Chondrocyte (in vitro differentiated cells): ENCODE measurements at regions not wholly inside any gene's neighbourhood (a gene's known extent, or its start where the extent isn't known, plus 50 kb on each side); places are given as distances from the start of the nearest gene placed in this dataset.

Experiments used
- DNase-seq: peaks from one replicate; pipeline ENCODE4 v3.0.0; 2021; ENCODE audit warnings: mixed read lengths, low spot score
- H3K27ac Mint-ChIP-seq: one replicate; pipeline ENCODE4 v1.8.0; 2021; ENCODE audit warnings: mild to moderate bottlenecking, moderate library complexity, mixed read lengths; ENCODE audit not compliant: unreplicated experiment
- H3K27me3 Mint-ChIP-seq: 2 replicates; pipeline ENCODE4 v1.8.0; 2021; ENCODE audit warnings: low read depth, mixed read lengths
- H3K36me3 Mint-ChIP-seq: 2 replicates; pipeline ENCODE4 v1.8.0; 2021; ENCODE audit warnings: low read depth, mixed read lengths
- H3K4me1 Mint-ChIP-seq: 2 replicates; pipeline ENCODE4 v1.8.0; 2021; ENCODE audit warnings: low read depth, mild to moderate bottlenecking, mixed read lengths
- H3K4me3 Mint-ChIP-seq: one replicate; pipeline ENCODE4 v1.8.0; 2021; ENCODE audit warnings: mild to moderate bottlenecking, moderate library complexity, mixed read lengths; ENCODE audit not compliant: unreplicated experiment
- H3K9me3 Mint-ChIP-seq: 2 replicates; pipeline ENCODE4 v1.8.0; 2021; ENCODE audit warnings: low read depth, mixed read lengths
- TF ChIP-seq, protein P1 (sequence below): fragments of 200-600 bp; sonication (generic); IDR thresholded peaks from 2 replicates; pipeline ENCODE4 v1.5.0; 2021; ENCODE audit warnings: antibody characterized with exemption, mild to moderate bottlenecking, moderate library complexity

DNA sequence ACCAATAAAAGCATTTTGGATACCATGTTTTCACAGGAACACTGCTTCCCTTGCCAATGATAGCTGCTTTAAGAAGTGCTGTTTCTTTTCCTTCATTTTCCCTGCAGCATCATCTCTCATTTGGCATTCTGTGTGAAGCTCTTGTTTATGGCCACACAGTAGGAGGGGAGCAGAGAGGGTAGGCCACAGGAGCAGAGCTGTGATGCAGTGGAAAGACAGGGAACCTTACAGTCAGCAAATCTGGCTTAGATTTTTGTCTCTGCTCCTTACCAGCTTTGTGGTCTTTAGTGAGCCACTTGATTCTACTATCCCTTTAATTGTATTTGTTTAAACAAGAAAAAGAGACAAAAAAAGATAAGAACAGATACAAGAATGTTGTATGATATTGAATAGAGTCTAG, 138.7 kb downstream of the RPL22L1 start:
- Mint-ChIP-seq H3K27me3 (no peaks in the 10 kb centered on the region), H3K4me1 (peaks cover 6% of the 10 kb centered on the region), H3K4me3 (no peak overlapping the region), H3K27ac (no peak overlapping the region), H3K36me3 (no peaks in the 10 kb centered on the region), H3K9me3 (no peaks in the 10 kb centered on the region)
- TF ChIP-seq, protein P1, sequence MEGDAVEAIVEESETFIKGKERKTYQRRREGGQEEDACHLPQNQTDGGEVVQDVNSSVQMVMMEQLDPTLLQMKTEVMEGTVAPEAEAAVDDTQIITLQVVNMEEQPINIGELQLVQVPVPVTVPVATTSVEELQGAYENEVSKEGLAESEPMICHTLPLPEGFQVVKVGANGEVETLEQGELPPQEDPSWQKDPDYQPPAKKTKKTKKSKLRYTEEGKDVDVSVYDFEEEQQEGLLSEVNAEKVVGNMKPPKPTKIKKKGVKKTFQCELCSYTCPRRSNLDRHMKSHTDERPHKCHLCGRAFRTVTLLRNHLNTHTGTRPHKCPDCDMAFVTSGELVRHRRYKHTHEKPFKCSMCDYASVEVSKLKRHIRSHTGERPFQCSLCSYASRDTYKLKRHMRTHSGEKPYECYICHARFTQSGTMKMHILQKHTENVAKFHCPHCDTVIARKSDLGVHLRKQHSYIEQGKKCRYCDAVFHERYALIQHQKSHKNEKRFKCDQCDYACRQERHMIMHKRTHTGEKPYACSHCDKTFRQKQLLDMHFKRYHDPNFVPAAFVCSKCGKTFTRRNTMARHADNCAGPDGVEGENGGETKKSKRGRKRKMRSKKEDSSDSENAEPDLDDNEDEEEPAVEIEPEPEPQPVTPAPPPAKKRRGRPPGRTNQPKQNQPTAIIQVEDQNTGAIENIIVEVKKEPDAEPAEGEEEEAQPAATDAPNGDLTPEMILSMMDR = no peak
- no peak for DNase-seq

DNA sequence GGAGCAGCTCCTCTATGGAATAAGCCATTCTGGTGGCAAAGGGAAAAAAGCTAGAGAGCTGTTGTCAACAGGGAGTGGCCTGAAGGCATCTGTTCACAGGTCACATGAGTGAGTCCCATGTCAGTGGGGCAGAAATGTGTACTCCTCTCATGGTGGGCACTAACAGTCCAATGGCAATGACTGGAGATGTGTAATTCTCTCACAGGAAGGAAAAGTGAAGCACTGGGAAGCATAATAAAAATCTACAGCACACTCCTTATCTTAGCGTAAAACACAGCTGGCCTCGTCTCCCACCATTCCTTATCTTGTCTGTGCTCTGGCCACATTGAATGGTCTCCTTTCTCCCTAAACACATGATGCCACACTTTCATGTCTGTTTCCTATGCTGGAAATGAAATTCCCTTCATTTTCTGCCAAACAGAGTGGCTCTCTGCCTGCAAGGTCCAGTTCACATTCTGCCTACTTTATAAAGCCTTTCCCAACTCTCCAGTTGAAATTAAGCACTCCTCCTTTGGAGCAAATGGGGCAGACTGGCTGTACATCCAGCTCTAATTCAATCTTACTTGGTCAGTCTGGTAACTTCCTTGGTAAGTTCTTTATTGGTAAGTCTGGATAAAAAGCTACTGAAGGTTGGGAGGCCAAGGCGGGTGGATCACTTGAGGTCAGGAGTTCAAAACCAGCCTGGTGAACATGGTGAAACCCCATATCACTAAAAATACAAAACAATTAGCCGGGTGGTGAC, 139.8 kb downstream of the RPL22L1 start:
- no peak overlapping the region for H3K4me3 Mint-ChIP-seq
- no peaks in the 10 kb centered on the region for H3K36me3 Mint-ChIP-seq
- TF ChIP-seq, protein P1 = no peak
- no peaks in the 10 kb centered on the region for H3K9me3 Mint-ChIP-seq
- H3K4me1 Mint-ChIP-seq = peaks cover 6% of the 10 kb centered on the region
- no peak for DNase-seq
- no peaks in the 10 kb centered on the region for H3K27me3 Mint-ChIP-seq
- H3K27ac Mint-ChIP-seq = no peak overlapping the region

DNA sequence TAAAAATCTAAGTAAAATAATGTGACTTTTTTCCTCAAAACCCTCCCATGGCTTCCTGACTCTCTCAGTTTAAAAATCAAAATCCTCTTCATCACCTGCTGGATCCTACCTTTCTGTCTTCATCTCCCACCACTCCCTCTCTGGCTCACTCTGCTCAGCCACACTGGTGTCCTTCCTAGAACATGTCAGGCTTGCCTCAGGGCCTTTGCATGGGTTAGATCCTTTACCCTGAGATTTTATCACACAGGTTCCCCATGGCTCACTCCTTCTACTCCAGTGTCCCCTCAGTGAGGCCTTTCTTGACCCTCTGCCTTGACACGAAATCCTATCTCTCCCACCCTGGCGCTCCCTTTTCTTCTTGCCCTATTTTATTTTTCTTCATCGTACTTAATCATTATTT, 141.8 kb downstream of the RPL22L1 start:
- Mint-ChIP-seq H3K27me3 (no peaks in the 10 kb centered on the region), H3K9me3 (no peaks in the 10 kb centered on the region), H3K4me1 (peaks cover 12% of the 10 kb centered on the region), H3K36me3 (no peaks in the 10 kb centered on the region), H3K27ac (no peak overlapping the region), H3K4me3 (no peak overlapping the region)
- DNase-seq = no peak
- TF ChIP-seq, protein P1 = no peak

DNA sequence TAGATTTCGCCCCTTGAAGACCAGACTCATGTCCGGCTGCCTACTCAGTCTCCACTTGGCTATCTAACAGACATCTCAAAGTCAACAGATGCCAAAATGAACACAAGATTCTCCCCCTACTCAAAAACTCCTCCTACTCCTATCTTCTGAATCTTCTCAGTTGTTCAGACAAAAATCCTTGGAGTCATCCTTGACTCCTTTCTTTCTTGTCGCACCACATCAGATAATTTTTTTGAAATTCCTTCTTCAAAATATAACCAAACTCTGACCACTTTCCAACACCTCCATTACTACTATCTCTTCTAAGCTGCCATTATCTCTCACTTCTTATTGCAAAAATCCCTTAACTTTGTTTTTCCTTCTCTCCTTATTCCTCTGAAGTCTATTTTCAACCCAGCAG, 141.9 kb upstream of the SLC7A14 start:
- Mint-ChIP-seq H3K4me3 (no peak overlapping the region), H3K9me3 (no peaks in the 10 kb centered on the region), H3K36me3 (no peaks in the 10 kb centered on the region), H3K4me1 (peaks cover 12% of the 10 kb centered on the region), H3K27me3 (no peaks in the 10 kb centered on the region), H3K27ac (no peak overlapping the region)
- no peak for DNase-seq
- TF ChIP-seq, protein P1 = no peak

DNA sequence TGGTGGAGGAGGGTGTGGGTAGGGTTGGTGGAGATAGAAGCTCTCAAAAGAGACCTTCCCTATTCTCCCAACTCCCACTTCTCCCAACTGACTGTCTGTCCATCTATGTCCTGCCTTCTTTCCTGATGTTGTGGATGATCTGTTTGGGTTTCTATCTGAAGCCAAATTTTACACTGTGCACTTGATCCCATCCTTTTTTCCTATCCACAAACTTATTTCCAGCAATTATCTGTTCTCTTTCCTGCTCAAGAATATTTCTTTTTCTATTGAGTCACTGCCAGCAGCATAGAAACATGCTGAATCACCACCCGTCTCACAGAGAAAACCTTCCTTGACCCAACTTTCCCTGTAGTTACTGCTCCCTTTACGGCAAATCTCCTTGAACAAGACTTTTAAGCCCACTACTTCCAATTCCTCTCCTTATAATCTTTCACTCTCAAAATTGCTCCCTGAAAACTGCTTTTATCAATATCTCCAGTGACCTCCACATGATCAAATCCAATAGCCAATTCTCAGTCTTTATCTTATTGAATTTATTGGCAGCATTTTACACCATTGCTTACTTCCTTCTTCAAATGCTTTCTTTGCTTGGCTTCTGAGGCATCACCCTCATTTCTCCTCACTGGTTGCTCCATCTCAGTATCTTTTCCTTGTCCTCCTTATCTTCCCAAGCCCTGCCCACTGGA, 141.2 kb upstream of the SLC7A14 start:
- H3K27me3 Mint-ChIP-seq = no peaks in the 10 kb centered on the region
- H3K36me3 Mint-ChIP-seq = no peaks in the 10 kb centered on the region
- no peak overlapping the region for H3K27ac Mint-ChIP-seq
- H3K9me3 Mint-ChIP-seq = no peaks in the 10 kb centered on the region
- no peak overlapping the region for H3K4me3 Mint-ChIP-seq
- TF ChIP-seq, protein P1 = no peak
- DNase-seq = no peak
- H3K4me1 Mint-ChIP-seq = peaks cover 12% of the 10 kb centered on the region
